Lower leg skin (tissue), 3 donors: ENCODE measurements at regions not wholly inside any gene's neighbourhood (a gene's known extent, or its start where the extent isn't known, plus 50 kb on each side); places are given as distances from the start of the nearest gene placed in this dataset.

ENCODE experiments used
- POLR2A ChIP-seq, 2 donors: fragments of 450-650 bp; IDR thresholded peaks; one replicate each; pipeline ENCODE4 v1.6.1; 2016 to 2017; ENCODE audit warnings: antibody characterized with exemption in 2 of 2, mild to moderate bottlenecking in 1 of 2, moderate library complexity in 1 of 2
- TF ChIP-seq, protein P1 (sequence below), 3 donors: fragments of 450-650 bp; IDR thresholded peaks; one replicate each; pipeline ENCODE4 v1.5.1; 2016; ENCODE audit warnings: antibody characterized with exemption in 3 of 3, mild to moderate bottlenecking in 3 of 3, moderate library complexity in 2 of 3

DNA sequence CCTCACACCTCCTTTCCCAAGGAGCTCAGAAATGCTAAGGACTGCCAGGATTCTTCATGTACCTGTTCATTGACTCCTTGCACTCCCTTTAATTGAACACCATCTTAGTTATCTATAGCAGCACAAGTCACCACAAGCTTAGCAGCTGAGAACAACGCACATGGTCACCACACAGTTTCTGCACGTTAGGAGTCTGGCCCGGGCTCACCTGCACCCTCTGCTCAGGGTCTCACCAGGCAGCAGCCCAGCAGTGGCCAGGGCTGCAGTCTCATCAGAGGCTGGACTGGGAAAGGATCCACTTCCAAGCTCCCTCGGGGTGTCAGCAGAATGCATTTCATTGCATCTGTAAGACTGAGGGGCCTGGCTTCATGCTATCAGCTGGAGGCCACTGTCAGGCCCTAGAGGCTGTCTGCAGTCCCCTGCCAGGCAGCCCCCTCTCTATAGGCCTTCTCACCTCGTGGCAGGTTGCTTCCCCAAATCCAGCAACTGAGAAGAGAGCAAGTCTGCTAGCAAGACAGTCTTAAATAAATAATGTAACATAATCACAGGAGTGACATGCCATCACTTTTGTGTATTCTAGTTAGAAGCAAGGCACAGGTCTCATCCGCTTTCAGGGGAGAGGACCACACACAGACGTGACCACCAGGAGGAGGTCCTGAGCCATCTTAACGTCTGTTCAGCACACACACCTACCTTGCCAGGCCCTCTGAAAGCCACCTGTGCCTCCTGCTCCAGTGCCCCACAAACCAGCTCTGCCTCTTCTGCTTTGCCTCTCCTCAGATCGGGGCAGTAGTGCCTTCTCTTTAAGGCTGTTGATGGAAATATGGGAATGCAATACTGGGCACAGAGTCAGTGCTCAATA, 165.2 kb upstream of the CST7 start:
- TF ChIP-seq, protein P1, sequence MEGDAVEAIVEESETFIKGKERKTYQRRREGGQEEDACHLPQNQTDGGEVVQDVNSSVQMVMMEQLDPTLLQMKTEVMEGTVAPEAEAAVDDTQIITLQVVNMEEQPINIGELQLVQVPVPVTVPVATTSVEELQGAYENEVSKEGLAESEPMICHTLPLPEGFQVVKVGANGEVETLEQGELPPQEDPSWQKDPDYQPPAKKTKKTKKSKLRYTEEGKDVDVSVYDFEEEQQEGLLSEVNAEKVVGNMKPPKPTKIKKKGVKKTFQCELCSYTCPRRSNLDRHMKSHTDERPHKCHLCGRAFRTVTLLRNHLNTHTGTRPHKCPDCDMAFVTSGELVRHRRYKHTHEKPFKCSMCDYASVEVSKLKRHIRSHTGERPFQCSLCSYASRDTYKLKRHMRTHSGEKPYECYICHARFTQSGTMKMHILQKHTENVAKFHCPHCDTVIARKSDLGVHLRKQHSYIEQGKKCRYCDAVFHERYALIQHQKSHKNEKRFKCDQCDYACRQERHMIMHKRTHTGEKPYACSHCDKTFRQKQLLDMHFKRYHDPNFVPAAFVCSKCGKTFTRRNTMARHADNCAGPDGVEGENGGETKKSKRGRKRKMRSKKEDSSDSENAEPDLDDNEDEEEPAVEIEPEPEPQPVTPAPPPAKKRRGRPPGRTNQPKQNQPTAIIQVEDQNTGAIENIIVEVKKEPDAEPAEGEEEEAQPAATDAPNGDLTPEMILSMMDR (IDR thresholded peaks at IDR 0.05), result no peak
- no peak for TF ChIP-seq POLR2A (IDR thresholded peaks at IDR 0.05)
